GM23338 (cell line): ENCODE measurements at regions not wholly inside any gene's neighbourhood (a gene's known extent, or its start where the extent isn't known, plus 50 kb on each side); places are given as distances from the start of the nearest gene placed in this dataset.

Experiments used
- ATAC-seq: fragments of 200-7000 bp; cut with Tn5 transposase; 3 replicates; pipeline ENCODE4 v1.9.1; 2020
- DNase-seq: peaks from one replicate; pipeline ENCODE4 v3.0.0-alpha.2; 2015; ENCODE audit warnings: low spot score
- H2AFZ ChIP-seq: fragments of 200-600 bp; sonication (generic); 2 replicates; pipeline ENCODE4 v1.8.0; 2016; ENCODE audit warnings: antibody characterized with exemption, mild to moderate bottlenecking, moderate library complexity
- H3F3A ChIP-seq: fragments of 200-600 bp; sonication (generic); replicated peaks from 2 replicates; pipeline ENCODE4 v1.8.0; 2017; ENCODE audit warnings: antibody characterized with exemption, mixed run types, low read depth
- H3K27ac ChIP-seq: fragments of 200-600 bp; sonication (generic); 2 replicates; pipeline ENCODE4 v1.6.1; 2016; ENCODE audit warnings: low read depth
- H3K27me3 ChIP-seq: fragments of 200-600 bp; sonication (generic); 2 replicates; pipeline ENCODE4 v1.8.0; 2016; ENCODE audit warnings: mild to moderate bottlenecking, mixed run types, moderate library complexity; ENCODE audit not compliant: insufficient read depth
- H3K36me3 ChIP-seq: fragments of 200-600 bp; sonication (generic); 2 replicates; pipeline ENCODE4 v1.8.0; 2016; ENCODE audit warnings: mild to moderate bottlenecking; ENCODE audit not compliant: insufficient read depth
- H3K4me1 ChIP-seq: fragments of 200-600 bp; sonication (generic); 2 replicates; pipeline ENCODE4 v1.8.0; 2016; ENCODE audit warnings: mild to moderate bottlenecking, moderate library complexity; ENCODE audit not compliant: insufficient read depth
- H3K4me2 ChIP-seq: fragments of 200-600 bp; sonication (generic); 2 replicates; pipeline ENCODE4 v1.7.1; 2017; ENCODE audit warnings: mixed run types
- H3K4me3 ChIP-seq: fragments of 200-600 bp; sonication (generic); 2 replicates; pipeline ENCODE4 v1.6.1; 2016; ENCODE audit warnings: mixed run types
- H3K79me2 ChIP-seq: fragments of 200-600 bp; sonication (generic); replicated peaks from 2 replicates; pipeline ENCODE4 v1.8.0; 2017; ENCODE audit warnings: mild to moderate bottlenecking; ENCODE audit not compliant: insufficient read depth
- H3K9me2 ChIP-seq: fragments of 200-600 bp; sonication (generic); 2 replicates; pipeline ENCODE4 v1.8.0; 2017; ENCODE audit not compliant: insufficient read depth
- H4K20me1 ChIP-seq: fragments of 200-600 bp; sonication (generic); replicated peaks from 2 replicates; pipeline ENCODE4 v1.8.0; 2017; ENCODE audit warnings: mild to moderate bottlenecking; ENCODE audit not compliant: insufficient read depth
- H3K27ac Mint-ChIP-seq: 2 replicates; pipeline ENCODE4 v1.8.0; 2020; ENCODE audit warnings: inconsistent platforms, mild to moderate bottlenecking, moderate library complexity, mixed read lengths
- H3K27me3 Mint-ChIP-seq: 3 replicates; pipeline ENCODE4 v1.8.0; 2022; ENCODE audit warnings: low read depth, mild to moderate bottlenecking, moderate library complexity, mixed read lengths, inconsistent platforms; ENCODE audit not compliant: insufficient read depth, poor library complexity
- H3K36me3 Mint-ChIP-seq: 3 replicates; pipeline ENCODE4 v1.8.0; 2021; ENCODE audit warnings: low read depth, mild to moderate bottlenecking, inconsistent platforms, moderate library complexity, mixed read lengths
- H3K4me1 Mint-ChIP-seq: 3 replicates; pipeline ENCODE4 v1.8.0; 2020; ENCODE audit warnings: mild to moderate bottlenecking, inconsistent platforms, mixed read lengths
- H3K4me3 Mint-ChIP-seq: 3 replicates; pipeline ENCODE4 v1.8.0; 2021; ENCODE audit warnings: moderate library complexity, mild to moderate bottlenecking, inconsistent platforms, mixed read lengths
- H3K9me3 Mint-ChIP-seq: 3 replicates; pipeline ENCODE4 v1.8.0; 2020; ENCODE audit warnings: moderate library complexity, mild to moderate bottlenecking, inconsistent platforms, mixed read lengths
- CREB1 ChIP-seq: fragments of 250-450 bp; sonication (Bioruptor Pico); IDR thresholded peaks from 2 replicates; pipeline ENCODE4 v1.5.0; 2020; ENCODE audit warnings: low read depth, mild to moderate bottlenecking, moderate library complexity
- EZH2 ChIP-seq: fragments of 200-600 bp; sonication (generic); IDR thresholded peaks from one replicate; pipeline ENCODE4 v1.8.0; 2017; ENCODE audit warnings: antibody characterized with exemption, mild to moderate bottlenecking, low read depth; ENCODE audit not compliant: unreplicated experiment
- EZH2phosphoT487 ChIP-seq: fragments of 200-600 bp; sonication (generic); IDR thresholded peaks from one replicate; pipeline ENCODE4 v1.8.1; 2018; ENCODE audit warnings: antibody characterized with exemption; ENCODE audit not compliant: unreplicated experiment
- JUNB ChIP-seq: IDR thresholded peaks from one replicate; pipeline ENCODE4 v1.6.1; 2016; ENCODE audit warnings: antibody characterized with exemption; ENCODE audit not compliant: unreplicated experiment
- NANOG ChIP-seq: IDR thresholded peaks from 2 replicates; pipeline ENCODE4 v1.6.1; 2016; ENCODE audit warnings: antibody characterized with exemption, borderline replicate concordance
- POLR2AphosphoS5 ChIP-seq: IDR thresholded peaks from 2 replicates; pipeline ENCODE4 v1.6.1; 2016; ENCODE audit warnings: antibody characterized with exemption, low read depth
- STAT1 ChIP-seq: IDR thresholded peaks from one replicate; pipeline ENCODE4 v1.6.1; 2016; ENCODE audit warnings: antibody characterized with exemption; ENCODE audit not compliant: unreplicated experiment
- ZNF114 ChIP-seq: fragments of 250-450 bp; sonication (Bioruptor Pico); IDR thresholded peaks from 2 replicates; pipeline ENCODE4 v1.5.0; 2020; ENCODE audit warnings: mild to moderate bottlenecking, moderate library complexity
- ZNF331 ChIP-seq: fragments of 250-450 bp; sonication (Bioruptor Pico); IDR thresholded peaks from 2 replicates; pipeline ENCODE4 v1.5.0; 2020; ENCODE audit warnings: low read depth, mild to moderate bottlenecking, moderate library complexity
- TF ChIP-seq, protein P1 (sequence below), 2 experiments: fragments of 200-600 bp in 1 of 2; sonication (generic) in 1 of 2; conservative IDR thresholded peaks; 2 replicates each; pipeline versions ENCODE4 v1.5.1 to v1.6.1; 2016 to 2017; ENCODE audit warnings: antibody characterized with exemption in 2 of 2, low read depth in 2 of 2, mild to moderate bottlenecking in 2 of 2, moderate library complexity in 1 of 2
- TF ChIP-seq, protein P2 (sequence below): IDR thresholded peaks from 2 replicates; pipeline ENCODE4 v1.6.1; 2016; ENCODE audit warnings: antibody characterized with exemption
- TF ChIP-seq, protein P3 (sequence below): IDR thresholded peaks from one replicate; pipeline ENCODE4 v1.6.1; 2018; ENCODE audit warnings: antibody characterized with exemption; ENCODE audit not compliant: unreplicated experiment

GRCh38 chr10:113987805-113988204 is 55.9 kb upstream of the ADRB1 start (continued):
- TF ChIP-seq, protein P1, sequence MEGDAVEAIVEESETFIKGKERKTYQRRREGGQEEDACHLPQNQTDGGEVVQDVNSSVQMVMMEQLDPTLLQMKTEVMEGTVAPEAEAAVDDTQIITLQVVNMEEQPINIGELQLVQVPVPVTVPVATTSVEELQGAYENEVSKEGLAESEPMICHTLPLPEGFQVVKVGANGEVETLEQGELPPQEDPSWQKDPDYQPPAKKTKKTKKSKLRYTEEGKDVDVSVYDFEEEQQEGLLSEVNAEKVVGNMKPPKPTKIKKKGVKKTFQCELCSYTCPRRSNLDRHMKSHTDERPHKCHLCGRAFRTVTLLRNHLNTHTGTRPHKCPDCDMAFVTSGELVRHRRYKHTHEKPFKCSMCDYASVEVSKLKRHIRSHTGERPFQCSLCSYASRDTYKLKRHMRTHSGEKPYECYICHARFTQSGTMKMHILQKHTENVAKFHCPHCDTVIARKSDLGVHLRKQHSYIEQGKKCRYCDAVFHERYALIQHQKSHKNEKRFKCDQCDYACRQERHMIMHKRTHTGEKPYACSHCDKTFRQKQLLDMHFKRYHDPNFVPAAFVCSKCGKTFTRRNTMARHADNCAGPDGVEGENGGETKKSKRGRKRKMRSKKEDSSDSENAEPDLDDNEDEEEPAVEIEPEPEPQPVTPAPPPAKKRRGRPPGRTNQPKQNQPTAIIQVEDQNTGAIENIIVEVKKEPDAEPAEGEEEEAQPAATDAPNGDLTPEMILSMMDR (conservative IDR thresholded peaks at IDR 0.05; ENCODE audit: low read depth in 2 of 2): no peak
- no peak for TF ChIP-seq EZH2phosphoT487
- TF ChIP-seq JUNB: no peak
- TF ChIP-seq ZNF331 (CRISPR knock-in tag): no peak
- no peak for TF ChIP-seq POLR2AphosphoS5
- TF ChIP-seq, protein P2, sequence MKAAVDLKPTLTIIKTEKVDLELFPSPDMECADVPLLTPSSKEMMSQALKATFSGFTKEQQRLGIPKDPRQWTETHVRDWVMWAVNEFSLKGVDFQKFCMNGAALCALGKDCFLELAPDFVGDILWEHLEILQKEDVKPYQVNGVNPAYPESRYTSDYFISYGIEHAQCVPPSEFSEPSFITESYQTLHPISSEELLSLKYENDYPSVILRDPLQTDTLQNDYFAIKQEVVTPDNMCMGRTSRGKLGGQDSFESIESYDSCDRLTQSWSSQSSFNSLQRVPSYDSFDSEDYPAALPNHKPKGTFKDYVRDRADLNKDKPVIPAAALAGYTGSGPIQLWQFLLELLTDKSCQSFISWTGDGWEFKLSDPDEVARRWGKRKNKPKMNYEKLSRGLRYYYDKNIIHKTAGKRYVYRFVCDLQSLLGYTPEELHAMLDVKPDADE: no peak
- TF ChIP-seq CREB1 (CRISPR knock-in tag): no peak

GRCh38 chr10:113988535-113988934 is 55.1 kb upstream of the ADRB1 start:
- H3K79me2 ChIP-seq: no peaks in the 10 kb centered on the region
- no peak overlapping the region for H3K4me3 ChIP-seq
- no peak overlapping the region for H2AFZ ChIP-seq
- H3K9me2 ChIP-seq: no peaks in the 10 kb centered on the region
- H4K20me1 ChIP-seq: no peaks in the 10 kb centered on the region
- Mint-ChIP-seq H3K4me3 (no peak overlapping the region), H3K27me3 (peaks cover 6% of the 10 kb centered on the region), H3K27ac (no peak overlapping the region), H3K36me3 (no peaks in the 10 kb centered on the region; the same call in 2 of the 3 replicates), H3K4me1 (peaks cover 3% of the 10 kb centered on the region), H3K9me3 (peaks cover 5% of the 10 kb centered on the region)
- no peaks in the 10 kb centered on the region for H3K4me1 ChIP-seq
- H3K36me3 ChIP-seq: no peaks in the 10 kb centered on the region
- no peaks in the 10 kb centered on the region for H3F3A ChIP-seq
- H3K4me2 ChIP-seq: no peak overlapping the region
- no peak for TF ChIP-seq EZH2phosphoT487
- no peak for TF ChIP-seq JUNB
- TF ChIP-seq CREB1 (CRISPR knock-in tag): no peak
- TF ChIP-seq, protein P1 (conservative IDR thresholded peaks at IDR 0.05; ENCODE audit: low read depth in 2 of 2): no peak
- TF ChIP-seq STAT1: no peak
- TF ChIP-seq NANOG: no peak
- TF ChIP-seq, protein P3, sequence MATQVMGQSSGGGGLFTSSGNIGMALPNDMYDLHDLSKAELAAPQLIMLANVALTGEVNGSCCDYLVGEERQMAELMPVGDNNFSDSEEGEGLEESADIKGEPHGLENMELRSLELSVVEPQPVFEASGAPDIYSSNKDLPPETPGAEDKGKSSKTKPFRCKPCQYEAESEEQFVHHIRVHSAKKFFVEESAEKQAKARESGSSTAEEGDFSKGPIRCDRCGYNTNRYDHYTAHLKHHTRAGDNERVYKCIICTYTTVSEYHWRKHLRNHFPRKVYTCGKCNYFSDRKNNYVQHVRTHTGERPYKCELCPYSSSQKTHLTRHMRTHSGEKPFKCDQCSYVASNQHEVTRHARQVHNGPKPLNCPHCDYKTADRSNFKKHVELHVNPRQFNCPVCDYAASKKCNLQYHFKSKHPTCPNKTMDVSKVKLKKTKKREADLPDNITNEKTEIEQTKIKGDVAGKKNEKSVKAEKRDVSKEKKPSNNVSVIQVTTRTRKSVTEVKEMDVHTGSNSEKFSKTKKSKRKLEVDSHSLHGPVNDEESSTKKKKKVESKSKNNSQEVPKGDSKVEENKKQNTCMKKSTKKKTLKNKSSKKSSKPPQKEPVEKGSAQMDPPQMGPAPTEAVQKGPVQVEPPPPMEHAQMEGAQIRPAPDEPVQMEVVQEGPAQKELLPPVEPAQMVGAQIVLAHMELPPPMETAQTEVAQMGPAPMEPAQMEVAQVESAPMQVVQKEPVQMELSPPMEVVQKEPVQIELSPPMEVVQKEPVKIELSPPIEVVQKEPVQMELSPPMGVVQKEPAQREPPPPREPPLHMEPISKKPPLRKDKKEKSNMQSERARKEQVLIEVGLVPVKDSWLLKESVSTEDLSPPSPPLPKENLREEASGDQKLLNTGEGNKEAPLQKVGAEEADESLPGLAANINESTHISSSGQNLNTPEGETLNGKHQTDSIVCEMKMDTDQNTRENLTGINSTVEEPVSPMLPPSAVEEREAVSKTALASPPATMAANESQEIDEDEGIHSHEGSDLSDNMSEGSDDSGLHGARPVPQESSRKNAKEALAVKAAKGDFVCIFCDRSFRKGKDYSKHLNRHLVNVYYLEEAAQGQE: no peak
- TF ChIP-seq POLR2AphosphoS5: no peak
- no peak for TF ChIP-seq ZNF114
- TF ChIP-seq EZH2: no peak
- ATAC-seq: no peak
- DNase-seq: no peak
- H3K27ac ChIP-seq: no peak overlapping the region
- no peaks in the 10 kb centered on the region for H3K27me3 ChIP-seq
